ENCODE measurements at regions not wholly inside any gene's neighbourhood (a gene's known extent, or its start where the extent isn't known, plus 50 kb on each side); places are given as distances from the start of the nearest gene placed in this dataset.

DNA sequence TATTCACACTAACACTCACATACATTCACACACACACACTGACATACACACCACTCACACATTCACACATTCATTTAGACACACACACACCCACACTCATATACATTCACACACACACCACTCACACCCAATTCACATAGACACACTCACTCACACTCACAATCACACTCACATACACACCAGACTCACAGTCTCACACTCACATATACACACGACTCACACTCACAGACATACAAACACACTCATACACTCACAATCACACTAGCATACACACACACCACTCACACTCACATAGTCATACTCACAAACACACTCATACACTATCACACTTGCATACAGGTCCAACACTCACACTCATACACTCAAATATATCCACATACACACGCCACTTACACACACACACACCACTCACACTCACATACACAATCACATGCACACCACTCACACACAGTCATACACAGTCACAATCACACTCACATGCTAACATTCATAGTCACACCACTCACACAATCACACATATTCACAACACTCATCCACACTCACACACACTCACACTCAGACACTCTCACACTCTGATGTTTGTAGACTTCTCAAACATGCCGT is 312.6 kb downstream of the SFMBT2 start:
- Histone ChIP-seq H2AFZ (ENCODE audit: low read depth, low read length, poor library complexity, severe bottlenecking) (no peak overlapping the region), H3K9me3 (ENCODE audit: control insufficient read depth in 1 of 2, insufficient read depth in 1 of 2, low read depth in 1 of 2, low read length in 2 of 2) (no peaks in the 10 kb centered on the region), H3K4me1 (ENCODE audit: control insufficient read depth in 1 of 2, insufficient read depth in 2 of 2, low read length in 2 of 2) (no peaks in the 10 kb centered on the region), H3K9ac (ENCODE audit: low read length) (no peak overlapping the region), H3K27ac (ENCODE audit: low read depth, low read length) (no peak overlapping the region), H3K9me2 (ENCODE audit: insufficient read depth) (no peaks in the 10 kb centered on the region), H4K20me1 (ENCODE audit: insufficient read depth) (no peaks in the 10 kb centered on the region), H3K79me2 (ENCODE audit: insufficient read depth, low read length) (no peaks in the 10 kb centered on the region), H3K36me3 (ENCODE audit: control insufficient read depth in 1 of 2, insufficient read depth in 2 of 2, low read length in 2 of 2) (no peaks in the 10 kb centered on the region), H3K4me2 (ENCODE audit: low read length) (no peak overlapping the region), H3K4me3 (replicated peaks in 1 of 2; ENCODE audit: low read depth in 1 of 2, low read length in 2 of 2) (no peak overlapping the region), H3K27me3 (ENCODE audit: insufficient read depth, low read length) (no peaks in the 10 kb centered on the region; the same call in 1 of the 2 replicates)
- TF ChIP-seq ELF1 (IDR thresholded peaks at IDR 0.05; ENCODE audit: borderline replicate concordance, low read depth): no peak
- no peak for TF ChIP-seq POLR2A (IDR thresholded peaks at IDR 0.05; ENCODE audit: borderline replicate concordance, extremely low read depth, insufficient read depth, insufficient read length)
- TF ChIP-seq, protein P1, sequence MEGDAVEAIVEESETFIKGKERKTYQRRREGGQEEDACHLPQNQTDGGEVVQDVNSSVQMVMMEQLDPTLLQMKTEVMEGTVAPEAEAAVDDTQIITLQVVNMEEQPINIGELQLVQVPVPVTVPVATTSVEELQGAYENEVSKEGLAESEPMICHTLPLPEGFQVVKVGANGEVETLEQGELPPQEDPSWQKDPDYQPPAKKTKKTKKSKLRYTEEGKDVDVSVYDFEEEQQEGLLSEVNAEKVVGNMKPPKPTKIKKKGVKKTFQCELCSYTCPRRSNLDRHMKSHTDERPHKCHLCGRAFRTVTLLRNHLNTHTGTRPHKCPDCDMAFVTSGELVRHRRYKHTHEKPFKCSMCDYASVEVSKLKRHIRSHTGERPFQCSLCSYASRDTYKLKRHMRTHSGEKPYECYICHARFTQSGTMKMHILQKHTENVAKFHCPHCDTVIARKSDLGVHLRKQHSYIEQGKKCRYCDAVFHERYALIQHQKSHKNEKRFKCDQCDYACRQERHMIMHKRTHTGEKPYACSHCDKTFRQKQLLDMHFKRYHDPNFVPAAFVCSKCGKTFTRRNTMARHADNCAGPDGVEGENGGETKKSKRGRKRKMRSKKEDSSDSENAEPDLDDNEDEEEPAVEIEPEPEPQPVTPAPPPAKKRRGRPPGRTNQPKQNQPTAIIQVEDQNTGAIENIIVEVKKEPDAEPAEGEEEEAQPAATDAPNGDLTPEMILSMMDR (IDR thresholded peaks at IDR 0.05 in 2 of 3, conservative IDR thresholded peaks at IDR 0.05 in 1 of 3; ENCODE audit: borderline replicate concordance in 1 of 3, insufficient read depth in 1 of 3, low read depth in 2 of 3, low read length in 2 of 3): no peak
- TF ChIP-seq SP1 (IDR thresholded peaks at IDR 0.05; ENCODE audit: low read depth): no peak
- no peak for TF ChIP-seq SRF (IDR thresholded peaks at IDR 0.05; ENCODE audit: low read depth)
- no peak for TF ChIP-seq TCF7L2 (IDR thresholded peaks at IDR 0.05; ENCODE audit: borderline replicate concordance, extremely low read depth, insufficient read depth, insufficient read length)
- no peak for TF ChIP-seq EZH2 (IDR thresholded peaks at IDR 0.05)
- TF ChIP-seq, protein P2, sequence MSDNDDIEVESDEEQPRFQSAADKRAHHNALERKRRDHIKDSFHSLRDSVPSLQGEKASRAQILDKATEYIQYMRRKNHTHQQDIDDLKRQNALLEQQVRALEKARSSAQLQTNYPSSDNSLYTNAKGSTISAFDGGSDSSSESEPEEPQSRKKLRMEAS (IDR thresholded peaks at IDR 0.05): no peak
- TF ChIP-seq POLR2AphosphoS5 (IDR thresholded peaks at IDR 0.05; ENCODE audit: low read depth, low read length): no peak
- no peak for TF ChIP-seq EGR1 (IDR thresholded peaks at IDR 0.05; ENCODE audit: low read depth)
- no peak for TF ChIP-seq ZFX (IDR thresholded peaks at IDR 0.05)
- TF ChIP-seq, protein P3, sequence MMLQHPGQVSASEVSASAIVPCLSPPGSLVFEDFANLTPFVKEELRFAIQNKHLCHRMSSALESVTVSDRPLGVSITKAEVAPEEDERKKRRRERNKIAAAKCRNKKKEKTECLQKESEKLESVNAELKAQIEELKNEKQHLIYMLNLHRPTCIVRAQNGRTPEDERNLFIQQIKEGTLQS (IDR thresholded peaks at IDR 0.05): no peak
- TF ChIP-seq SIN3A (IDR thresholded peaks at IDR 0.05; ENCODE audit: low read depth): no peak
- RAD21 ChIA-PET (ENCODE audit: low non-redundant PET in 1 of 2, low total read pairs in 2 of 2, uncharacterized antibody in 2 of 2, unreplicated experiment in 2 of 2): no interaction called here
- BruUV-seq (replicated peaks): no TSS peak
- CTCF ChIA-PET: no interaction called here
- intact Hi-C loops (cut with micrococcal nuclease): no loop called here
- ATAC-seq (no peak), DNase-seq (ENCODE audit: low read depth, low spot score) (no peak)
- POLR2A ChIA-PET: no interaction called here

Measured in HCT116 (cell line).